ENCODE measurements at regions not wholly inside any gene's neighbourhood (a gene's known extent, or its start where the extent isn't known, plus 50 kb on each side); places are given as distances from the start of the nearest gene placed in this dataset.

DNA sequence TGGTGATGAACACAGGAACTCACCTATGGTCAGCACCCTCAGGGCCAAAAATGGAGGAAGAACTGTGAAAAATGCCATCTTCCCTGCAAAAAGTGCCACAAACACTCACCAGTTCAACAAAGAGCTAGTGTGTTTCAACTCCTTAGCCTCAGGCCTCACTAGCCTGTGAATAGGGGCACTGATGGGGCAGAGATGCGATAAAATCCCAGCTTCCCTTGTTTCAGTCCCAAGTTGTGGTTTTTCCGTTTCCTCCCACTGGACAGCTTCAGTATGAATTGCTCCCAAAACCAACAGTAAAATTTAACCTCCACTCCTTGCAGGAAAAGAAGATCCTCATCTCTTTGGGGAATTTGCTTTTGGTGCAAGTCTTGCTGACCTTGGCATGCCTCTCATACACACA, 117.4 kb upstream of the ADAMTS9 start (continued):
- TF ChIP-seq, protein P1, sequence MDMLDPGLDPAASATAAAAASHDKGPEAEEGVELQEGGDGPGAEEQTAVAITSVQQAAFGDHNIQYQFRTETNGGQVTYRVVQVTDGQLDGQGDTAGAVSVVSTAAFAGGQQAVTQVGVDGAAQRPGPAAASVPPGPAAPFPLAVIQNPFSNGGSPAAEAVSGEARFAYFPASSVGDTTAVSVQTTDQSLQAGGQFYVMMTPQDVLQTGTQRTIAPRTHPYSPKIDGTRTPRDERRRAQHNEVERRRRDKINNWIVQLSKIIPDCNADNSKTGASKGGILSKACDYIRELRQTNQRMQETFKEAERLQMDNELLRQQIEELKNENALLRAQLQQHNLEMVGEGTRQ (IDR thresholded peaks at IDR 0.05; ENCODE audit: borderline replicate concordance, low read depth, low read length): no peak
- TF ChIP-seq GATA2 (CRISPR knock-in tag; IDR thresholded peaks at IDR 0.05): no peak
- no peak for TF ChIP-seq ELF1 (IDR thresholded peaks at IDR 0.05)
- no peak for TF ChIP-seq FOSL2 (IDR thresholded peaks at IDR 0.05; ENCODE audit: borderline replicate concordance, low read depth)

DNA sequence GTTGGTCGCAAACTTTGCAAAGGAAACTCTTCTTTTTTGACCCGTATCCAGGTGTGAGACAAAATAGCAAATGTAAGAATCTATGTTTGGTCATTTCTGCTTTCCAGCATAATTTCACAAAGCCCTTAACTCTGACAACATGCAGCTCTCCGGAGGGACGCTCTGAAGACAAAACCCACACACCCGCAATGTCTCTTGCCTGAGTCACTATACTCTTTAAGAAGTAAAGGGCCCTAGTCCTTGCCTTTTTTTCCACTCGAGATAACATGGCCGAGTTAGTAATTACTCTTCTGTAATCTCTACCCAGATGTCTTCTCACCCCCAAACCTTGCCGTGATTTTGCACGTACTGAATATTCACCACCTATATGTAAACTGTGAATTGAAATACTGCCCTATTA, 115.7 kb upstream of the ADAMTS9 start:
- Histone ChIP-seq H3K27me3 (ENCODE audit: insufficient read depth) (no peaks in the 10 kb centered on the region), H3K4me1 (ENCODE audit: control insufficient read depth in 1 of 2, insufficient read depth in 2 of 2, low read depth in 1 of 2, low read length in 1 of 2) (no peaks in the 10 kb centered on the region; a peak in 1 of 4 replicates), H3K79me2 (ENCODE audit: insufficient read depth) (no peaks in the 10 kb centered on the region), H2AFZ (ENCODE audit: low read depth) (no peak overlapping the region), H3K9me2 (no peaks in the 10 kb centered on the region), H3K27ac (ENCODE audit: low read depth in 2 of 2, low read length in 1 of 2) (no peak overlapping the region), H4K20me1 (ENCODE audit: insufficient read depth) (no peaks in the 10 kb centered on the region), H3K4me3 (ENCODE audit: low read depth in 2 of 2, low read length in 1 of 2) (no peak overlapping the region), H3K4me2 (no peak overlapping the region), H3K9me3 (no peaks in the 10 kb centered on the region), H3F3A (replicated peaks; ENCODE audit: insufficient read depth) (no peaks in the 10 kb centered on the region), H3K9ac (no peak overlapping the region), H3K36me3 (replicated peaks in 1 of 2; ENCODE audit: control insufficient read depth in 1 of 2, insufficient read depth in 2 of 2, low read length in 1 of 2) (no peaks in the 10 kb centered on the region)
- ChIA-PET CTCF (interaction anchor here (1.2 kb wide), 1 partner anchor 40 kb away, joined by 3 read pairs; no protein-coding TSS in a partner anchor), POLR2A (no interaction called here)
- TF ChIP-seq, protein P2, sequence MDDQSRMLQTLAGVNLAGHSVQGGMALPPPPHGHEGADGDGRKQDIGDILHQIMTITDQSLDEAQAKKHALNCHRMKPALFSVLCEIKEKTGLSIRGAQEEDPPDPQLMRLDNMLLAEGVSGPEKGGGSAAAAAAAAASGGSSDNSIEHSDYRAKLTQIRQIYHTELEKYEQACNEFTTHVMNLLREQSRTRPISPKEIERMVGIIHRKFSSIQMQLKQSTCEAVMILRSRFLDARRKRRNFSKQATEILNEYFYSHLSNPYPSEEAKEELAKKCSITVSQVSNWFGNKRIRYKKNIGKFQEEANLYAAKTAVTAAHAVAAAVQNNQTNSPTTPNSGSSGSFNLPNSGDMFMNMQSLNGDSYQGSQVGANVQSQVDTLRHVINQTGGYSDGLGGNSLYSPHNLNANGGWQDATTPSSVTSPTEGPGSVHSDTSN (IDR thresholded peaks at IDR 0.05): no peak
- TF ChIP-seq TEAD4 (IDR thresholded peaks at IDR 0.05; ENCODE audit: borderline replicate concordance, insufficient read depth) (no peak), NFIC (IDR thresholded peaks at IDR 0.05; ENCODE audit: borderline replicate concordance) (no peak), NRF1 (IDR thresholded peaks at IDR 0.05; ENCODE audit: low read depth, low read length) (no peak), RFX5 (IDR thresholded peaks at IDR 0.05; ENCODE audit: low read length) (no peak), GABPA (IDR thresholded peaks at IDR 0.05; ENCODE audit: low read depth) (no peak), RAD21 (IDR thresholded peaks at IDR 0.05; ENCODE audit: low read length) (no peak), RXRA (IDR thresholded peaks at IDR 0.05; ENCODE audit: borderline replicate concordance, low read depth) (no peak), POLR2AphosphoS5 (IDR thresholded peaks at IDR 0.05; ENCODE audit: low read depth, low read length) (no peak), EZH2phosphoT487 (IDR thresholded peaks at IDR 0.05; ENCODE audit: borderline replicate concordance, low read depth) (no peak), FOSL2 (IDR thresholded peaks at IDR 0.05; ENCODE audit: borderline replicate concordance, low read depth) (no peak)
- TF ChIP-seq, protein P3, sequence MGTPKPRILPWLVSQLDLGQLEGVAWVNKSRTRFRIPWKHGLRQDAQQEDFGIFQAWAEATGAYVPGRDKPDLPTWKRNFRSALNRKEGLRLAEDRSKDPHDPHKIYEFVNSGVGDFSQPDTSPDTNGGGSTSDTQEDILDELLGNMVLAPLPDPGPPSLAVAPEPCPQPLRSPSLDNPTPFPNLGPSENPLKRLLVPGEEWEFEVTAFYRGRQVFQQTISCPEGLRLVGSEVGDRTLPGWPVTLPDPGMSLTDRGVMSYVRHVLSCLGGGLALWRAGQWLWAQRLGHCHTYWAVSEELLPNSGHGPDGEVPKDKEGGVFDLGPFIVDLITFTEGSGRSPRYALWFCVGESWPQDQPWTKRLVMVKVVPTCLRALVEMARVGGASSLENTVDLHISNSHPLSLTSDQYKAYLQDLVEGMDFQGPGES (IDR thresholded peaks at IDR 0.05; ENCODE audit: low read depth, low read length): no peak
- TF ChIP-seq, protein P1 (IDR thresholded peaks at IDR 0.05; ENCODE audit: borderline replicate concordance, low read depth, low read length): no peak
- TF ChIP-seq, protein P4, sequence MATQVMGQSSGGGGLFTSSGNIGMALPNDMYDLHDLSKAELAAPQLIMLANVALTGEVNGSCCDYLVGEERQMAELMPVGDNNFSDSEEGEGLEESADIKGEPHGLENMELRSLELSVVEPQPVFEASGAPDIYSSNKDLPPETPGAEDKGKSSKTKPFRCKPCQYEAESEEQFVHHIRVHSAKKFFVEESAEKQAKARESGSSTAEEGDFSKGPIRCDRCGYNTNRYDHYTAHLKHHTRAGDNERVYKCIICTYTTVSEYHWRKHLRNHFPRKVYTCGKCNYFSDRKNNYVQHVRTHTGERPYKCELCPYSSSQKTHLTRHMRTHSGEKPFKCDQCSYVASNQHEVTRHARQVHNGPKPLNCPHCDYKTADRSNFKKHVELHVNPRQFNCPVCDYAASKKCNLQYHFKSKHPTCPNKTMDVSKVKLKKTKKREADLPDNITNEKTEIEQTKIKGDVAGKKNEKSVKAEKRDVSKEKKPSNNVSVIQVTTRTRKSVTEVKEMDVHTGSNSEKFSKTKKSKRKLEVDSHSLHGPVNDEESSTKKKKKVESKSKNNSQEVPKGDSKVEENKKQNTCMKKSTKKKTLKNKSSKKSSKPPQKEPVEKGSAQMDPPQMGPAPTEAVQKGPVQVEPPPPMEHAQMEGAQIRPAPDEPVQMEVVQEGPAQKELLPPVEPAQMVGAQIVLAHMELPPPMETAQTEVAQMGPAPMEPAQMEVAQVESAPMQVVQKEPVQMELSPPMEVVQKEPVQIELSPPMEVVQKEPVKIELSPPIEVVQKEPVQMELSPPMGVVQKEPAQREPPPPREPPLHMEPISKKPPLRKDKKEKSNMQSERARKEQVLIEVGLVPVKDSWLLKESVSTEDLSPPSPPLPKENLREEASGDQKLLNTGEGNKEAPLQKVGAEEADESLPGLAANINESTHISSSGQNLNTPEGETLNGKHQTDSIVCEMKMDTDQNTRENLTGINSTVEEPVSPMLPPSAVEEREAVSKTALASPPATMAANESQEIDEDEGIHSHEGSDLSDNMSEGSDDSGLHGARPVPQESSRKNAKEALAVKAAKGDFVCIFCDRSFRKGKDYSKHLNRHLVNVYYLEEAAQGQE (IDR thresholded peaks at IDR 0.05; ENCODE audit: low read depth, low read length): no peak
- TF ChIP-seq, protein P5, sequence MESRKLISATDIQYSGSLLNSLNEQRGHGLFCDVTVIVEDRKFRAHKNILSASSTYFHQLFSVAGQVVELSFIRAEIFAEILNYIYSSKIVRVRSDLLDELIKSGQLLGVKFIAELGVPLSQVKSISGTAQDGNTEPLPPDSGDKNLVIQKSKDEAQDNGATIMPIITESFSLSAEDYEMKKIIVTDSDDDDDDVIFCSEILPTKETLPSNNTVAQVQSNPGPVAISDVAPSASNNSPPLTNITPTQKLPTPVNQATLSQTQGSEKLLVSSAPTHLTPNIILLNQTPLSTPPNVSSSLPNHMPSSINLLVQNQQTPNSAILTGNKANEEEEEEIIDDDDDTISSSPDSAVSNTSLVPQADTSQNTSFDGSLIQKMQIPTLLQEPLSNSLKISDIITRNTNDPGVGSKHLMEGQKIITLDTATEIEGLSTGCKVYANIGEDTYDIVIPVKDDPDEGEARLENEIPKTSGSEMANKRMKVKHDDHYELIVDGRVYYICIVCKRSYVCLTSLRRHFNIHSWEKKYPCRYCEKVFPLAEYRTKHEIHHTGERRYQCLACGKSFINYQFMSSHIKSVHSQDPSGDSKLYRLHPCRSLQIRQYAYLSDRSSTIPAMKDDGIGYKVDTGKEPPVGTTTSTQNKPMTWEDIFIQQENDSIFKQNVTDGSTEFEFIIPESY (IDR thresholded peaks at IDR 0.05; ENCODE audit: borderline replicate concordance, low read depth): no peak
- WGBS (ENCODE audit: low lambda C conversion rate): 85% methylated on average over 9 of the region's 9 CpGs
- no peak for DNase-seq
